IPS-18c (cell line): ENCODE measurements at regions not wholly inside any gene's neighbourhood (a gene's known extent, or its start where the extent isn't known, plus 50 kb on each side); places are given as distances from the start of the nearest gene placed in this dataset.
"Not testable (repeated sequence)": the region's sequence is repeated elsewhere in the genome, so short reads cannot be mapped to it uniquely, and the experiment has no call there.

Experiments
- H3K4me3 ChIP-seq: 2 replicates; pipeline ENCODE4 v1.7.0; 2013; ENCODE audit warnings: low read depth, mild to moderate bottlenecking, low read length, moderate library complexity; ENCODE audit not compliant: insufficient read depth
- H3K9me3 ChIP-seq: one replicate; pipeline ENCODE4 v1.6.1; 2013; ENCODE audit warnings: mild to moderate bottlenecking, low read length, moderate library complexity; ENCODE audit not compliant: control insufficient read depth, insufficient read depth

DNA sequence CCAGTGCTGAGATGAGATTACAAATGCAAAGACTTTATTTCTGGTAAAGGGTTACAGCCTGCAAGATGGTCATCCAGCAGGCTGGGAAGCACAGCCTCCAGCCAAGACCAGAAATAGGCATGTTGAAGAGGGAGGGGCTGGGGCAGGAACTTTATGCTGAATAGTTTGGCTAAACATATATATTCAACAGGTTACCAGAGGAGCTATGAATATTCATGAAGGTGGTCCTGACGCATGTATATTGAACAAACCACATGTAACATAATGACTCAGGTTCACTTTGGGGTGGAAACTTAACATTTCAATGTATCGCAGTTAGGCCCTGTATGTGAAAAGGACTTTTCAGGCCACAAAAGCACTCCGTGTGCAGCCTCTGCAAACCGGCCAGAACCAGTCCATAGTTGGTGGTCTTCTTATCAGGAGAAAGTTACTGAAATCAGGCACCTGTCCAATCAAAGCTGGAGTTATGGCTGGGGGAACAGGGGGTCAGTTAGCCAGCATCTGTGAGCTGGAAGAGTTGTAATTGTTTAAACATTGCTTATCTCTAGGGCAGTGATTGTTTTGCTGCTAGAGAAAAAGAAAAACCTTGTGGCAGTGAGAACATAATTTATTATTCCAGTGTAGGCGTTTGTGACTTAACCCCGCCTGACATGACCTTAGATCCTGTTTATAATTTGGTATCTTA is 372.9 kb upstream of the AUTS2 start:
- Histone ChIP-seq H3K9me3 (peaks cover 3% of the 10 kb centered on the region), H3K4me3 (no peak overlapping the region)

GRCh38 chr7:69228212-69228811 is 370.0 kb upstream of the AUTS2 start:
- H3K4me3 ChIP-seq, result no peak overlapping the region
- H3K9me3 ChIP-seq, result peaks cover 3% of the 10 kb centered on the region

- no peak overlapping the region for H3K4me3 ChIP-seq
- H3K9me3 ChIP-seq, result peaks cover 3% of the 10 kb centered on the region
These were observed 365.6 kb upstream of the AUTS2 start for GRCh38 chr7:69232445-69233376.

DNA sequence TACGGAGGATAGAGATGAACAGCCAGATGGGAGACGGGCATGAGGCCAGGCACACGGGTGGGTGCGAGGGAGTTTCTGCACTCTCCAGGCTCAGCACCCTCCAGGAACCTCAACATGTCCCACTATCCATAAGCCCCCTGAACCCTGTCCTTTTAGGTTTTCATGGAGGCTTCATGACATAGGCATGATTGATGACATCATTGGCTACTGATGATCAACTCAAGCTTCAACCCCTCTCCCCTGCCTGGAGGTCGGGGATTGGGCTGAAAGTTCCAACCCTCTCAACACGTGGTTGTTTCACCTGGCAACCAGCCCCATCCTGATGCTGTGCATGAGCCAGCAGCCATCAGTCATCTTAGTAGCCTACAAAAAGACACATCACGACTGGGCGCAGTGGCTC is 360.7 kb upstream of the AUTS2 start:
- Histone ChIP-seq H3K9me3 (no peaks in the 10 kb centered on the region), H3K4me3 (no peak overlapping the region)

DNA sequence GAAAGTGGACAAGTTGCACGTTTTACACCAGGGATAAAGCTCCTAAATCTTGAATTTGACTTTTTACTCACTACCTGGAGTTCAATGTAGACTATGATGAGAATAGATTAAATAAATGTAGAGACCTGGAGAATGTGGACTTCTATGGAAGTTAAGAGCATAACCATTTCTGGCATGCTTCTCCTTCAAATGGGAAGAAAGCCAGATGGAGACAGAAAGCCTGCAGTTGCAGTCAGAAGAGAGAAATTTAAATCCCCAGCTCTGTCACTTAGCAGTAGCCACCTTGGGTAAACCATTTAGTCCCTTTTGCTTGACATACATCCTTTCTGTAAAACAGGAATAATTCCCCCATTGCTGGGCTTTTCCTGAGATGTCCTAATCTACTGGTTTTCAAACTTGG is 355.3 kb upstream of the AUTS2 start:
- no peak overlapping the region for H3K4me3 ChIP-seq
- peaks cover 5% of the 10 kb centered on the region for H3K9me3 ChIP-seq

- Histone ChIP-seq H3K4me3 (no peak overlapping the region), H3K9me3 (peaks cover 5% of the 10 kb centered on the region)
These were observed 353.6 kb upstream of the AUTS2 start for GRCh38 chr7:69244701-69245100.

GRCh38 chr7:69245646-69246045 is 352.6 kb upstream of the AUTS2 start:
- H3K9me3 ChIP-seq, result peaks cover 5% of the 10 kb centered on the region
- no peak overlapping the region for H3K4me3 ChIP-seq

- Histone ChIP-seq H3K4me3 (no peak overlapping the region), H3K9me3 (peaks cover 8% of the 10 kb centered on the region)
These were observed 351.5 kb upstream of the AUTS2 start for GRCh38 chr7:69246758-69247157.

GRCh38 chr7:69248382-69248828 is 349.9 kb upstream of the AUTS2 start:
- not testable (repeated sequence) for H3K9me3 ChIP-seq, H3K4me3 ChIP-seq

GRCh38 chr7:69250958-69251357 is 347.3 kb upstream of the AUTS2 start:
- peaks cover 5% of the 10 kb centered on the region for H3K9me3 ChIP-seq
- no peak overlapping the region; the same call in 1 of the 2 replicates for H3K4me3 ChIP-seq

DNA sequence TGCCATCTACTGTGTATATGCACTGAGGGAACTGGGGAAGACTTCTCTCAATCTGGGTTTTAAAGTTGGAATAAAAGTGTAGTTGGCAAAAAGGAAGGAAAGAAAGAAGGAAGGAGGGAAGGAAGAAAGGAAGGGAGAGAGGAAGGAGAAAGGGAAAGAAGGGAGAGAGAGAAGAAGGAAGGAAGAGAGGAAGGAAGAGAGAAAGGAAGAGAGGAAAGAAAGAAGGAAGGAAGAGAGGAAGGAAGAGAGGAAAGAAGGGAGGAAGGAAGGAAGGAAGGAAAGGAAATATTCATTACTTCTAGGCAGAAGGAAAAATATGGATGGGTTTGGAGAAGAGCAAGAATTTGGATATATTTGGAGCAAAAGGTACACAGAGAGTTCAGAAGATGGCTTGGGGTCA is 343.6 kb upstream of the AUTS2 start:
- no peak overlapping the region for H3K4me3 ChIP-seq
- peaks cover 12% of the 10 kb centered on the region for H3K9me3 ChIP-seq

DNA sequence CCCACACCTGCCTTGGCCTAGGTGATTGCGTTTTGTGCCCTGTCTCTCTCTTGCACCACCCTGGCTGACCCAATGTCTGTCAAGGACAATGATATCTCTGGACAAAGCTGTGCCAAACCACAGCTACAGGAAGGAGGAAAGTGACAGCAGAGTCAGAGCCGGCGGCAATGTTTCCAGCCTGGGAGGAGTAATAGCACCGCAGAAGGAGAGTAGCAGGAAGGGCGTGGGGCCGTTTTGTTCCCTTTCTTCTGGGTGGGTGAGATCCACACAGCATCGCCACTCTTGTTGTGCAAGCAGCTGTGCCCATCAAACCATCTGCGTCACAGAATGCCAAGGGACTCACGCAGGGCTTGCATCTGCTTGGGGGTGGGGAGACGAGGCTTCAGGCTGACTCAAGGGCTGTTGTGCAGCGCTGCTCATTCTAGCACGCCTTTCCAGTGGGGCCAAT is 341.6 kb upstream of the AUTS2 start:
- no peak overlapping the region for H3K4me3 ChIP-seq
- peaks cover 9% of the 10 kb centered on the region for H3K9me3 ChIP-seq

- H3K4me3 ChIP-seq, result no peak overlapping the region
- H3K9me3 ChIP-seq, result peaks cover 9% of the 10 kb centered on the region
These were observed 340.7 kb upstream of the AUTS2 start for GRCh38 chr7:69257592-69257991.

GRCh38 chr7:69259445-69259844 is 338.8 kb upstream of the AUTS2 start:
- H3K4me3 ChIP-seq, result no peak overlapping the region
- H3K9me3 ChIP-seq, result peaks cover 7% of the 10 kb centered on the region

- peaks cover 7% of the 10 kb centered on the region for H3K9me3 ChIP-seq
- no peak overlapping the region for H3K4me3 ChIP-seq
These were observed 338.3 kb upstream of the AUTS2 start for GRCh38 chr7:69260023-69260422.

DNA sequence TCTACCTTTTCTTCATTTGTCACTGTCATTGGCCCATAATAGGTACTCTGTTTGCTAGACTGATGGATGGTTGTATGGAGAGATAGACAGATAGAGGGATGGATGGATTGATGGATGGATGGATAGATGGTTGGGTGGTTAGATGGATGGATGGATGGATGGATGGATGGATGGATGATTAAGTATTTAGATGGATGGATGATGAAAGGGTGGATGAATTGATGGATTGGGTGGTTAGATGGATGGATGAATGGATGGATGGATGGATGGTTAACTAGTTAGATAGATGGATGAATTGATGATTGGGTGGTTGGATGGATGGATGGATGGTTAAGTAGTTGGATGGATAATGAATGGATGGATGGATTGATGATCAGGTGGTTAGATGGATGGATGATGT is 334.7 kb upstream of the AUTS2 start:
- no peak overlapping the region for H3K4me3 ChIP-seq
- peaks cover 6% of the 10 kb centered on the region for H3K9me3 ChIP-seq

DNA sequence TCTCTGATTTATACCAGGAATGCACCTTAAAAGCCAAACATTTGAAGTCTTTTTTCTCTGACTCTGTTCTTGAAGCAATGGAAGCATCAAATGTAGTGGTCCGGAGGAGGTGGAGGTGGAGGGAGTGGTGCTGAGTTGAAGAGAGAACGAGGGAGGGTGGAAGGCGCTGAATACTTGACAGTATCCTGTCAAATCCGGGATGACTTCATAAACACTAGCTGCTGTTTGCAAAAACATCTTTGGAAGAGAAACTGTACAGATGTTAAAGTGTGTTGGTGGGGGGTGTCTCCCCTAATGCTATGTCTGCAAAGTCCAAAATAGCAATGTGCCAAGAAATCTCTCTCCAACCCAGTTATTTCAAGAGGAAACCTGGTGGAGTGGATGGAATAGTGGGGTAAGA is 328.5 kb upstream of the AUTS2 start:
- H3K4me3 ChIP-seq, result no peak overlapping the region; the same call in 1 of the 2 replicates
- H3K9me3 ChIP-seq, result peaks cover 4% of the 10 kb centered on the region

DNA sequence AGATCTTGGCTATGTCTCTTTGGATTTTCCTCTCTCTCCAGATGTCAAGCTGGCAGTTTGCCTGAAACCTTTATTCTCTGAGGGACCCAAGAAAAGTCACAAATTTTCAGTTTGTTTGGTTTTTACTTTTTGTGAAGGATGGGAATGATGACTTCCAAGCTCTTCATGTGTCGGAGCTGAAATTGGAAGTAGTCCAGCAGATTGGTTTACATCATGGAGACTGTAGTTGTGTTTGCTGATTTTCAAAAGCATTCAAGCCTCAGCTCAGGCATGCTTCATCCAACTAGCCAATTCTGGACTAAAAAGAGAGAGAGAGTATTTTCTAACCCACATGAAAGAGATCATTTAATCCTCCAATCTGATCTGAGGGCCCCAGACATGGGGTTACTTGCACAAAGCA is 326.2 kb upstream of the AUTS2 start:
- H3K4me3 ChIP-seq, result no peak overlapping the region
- H3K9me3 ChIP-seq, result peaks cover 8% of the 10 kb centered on the region
